ENCODE measurements at regions not wholly inside any gene's neighbourhood (a gene's known extent, or its start where the extent isn't known, plus 50 kb on each side); places are given as distances from the start of the nearest gene placed in this dataset.

DNA sequence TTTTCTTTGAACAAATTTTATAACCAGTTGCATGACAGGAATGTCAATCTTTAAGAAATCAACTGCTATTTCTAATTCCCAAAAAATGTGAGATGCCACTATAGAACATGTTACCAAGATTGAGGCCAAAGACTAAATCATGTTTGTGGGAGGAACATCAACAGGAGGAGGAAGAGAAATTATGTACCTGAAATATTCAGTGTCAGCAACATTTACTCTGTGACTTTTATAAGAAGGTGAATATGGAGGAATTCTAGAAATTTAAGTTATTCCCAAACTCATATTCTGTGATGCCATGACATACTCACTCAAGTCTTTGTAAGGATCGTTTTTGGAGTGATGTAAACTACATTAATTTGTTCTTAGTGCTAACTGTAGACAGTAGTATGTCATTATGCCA, 408.4 kb downstream of the SH2D4B start:
- TF ChIP-seq CTCF (IDR thresholded peaks at IDR 0.05; ENCODE audit: low read length) (no peak), EZH2 (IDR thresholded peaks at IDR 0.05; ENCODE audit: borderline replicate concordance, low read length) (no peak)
